A549 (cell line): ENCODE measurements at regions not wholly inside any gene's neighbourhood (a gene's known extent, or its start where the extent isn't known, plus 50 kb on each side); places are given as distances from the start of the nearest gene placed in this dataset.

Experiments used
- BHLHE40 ChIP-seq: IDR thresholded peaks from 2 replicates; pipeline ENCODE4 v1.6.1; 2012; ENCODE audit warnings: low read depth, low read length, inconsistent platforms
- CHD4 ChIP-seq: fragments of 200-600 bp; sonication (generic); IDR thresholded peaks from 2 replicates; pipeline ENCODE4 v1.6.1; 2016; ENCODE audit warnings: antibody characterized with exemption, mild to moderate bottlenecking, borderline replicate concordance
- CTCF ChIP-seq: fragments of >200 bp; sonication (Bioruptor Twin); formaldehyde crosslinking; IDR thresholded peaks from 3 replicates; pipeline ENCODE4 v1.5.1; 2016
- EP300 ChIP-seq, 2 experiments: fragments of >200 bp; sonication (Bioruptor Twin); formaldehyde crosslinking; IDR thresholded peaks; 2 replicates in 1 of 2; 3 replicates in 1 of 2; pipeline ENCODE4 v1.6.1; 2016 to 2017
- FOSL2 ChIP-seq, 2 experiments: fragments of 450-650 bp in 1 of 2; fragments of >200 bp in 1 of 2; sonication (Bioruptor Twin) in 1 of 2; formaldehyde crosslinking; IDR thresholded peaks; 2 replicates each; pipeline versions ENCODE4 v1.5.0 to v1.6.1; 2016 to 2020; ENCODE audit warnings: mild to moderate bottlenecking in 1 of 2, moderate library complexity in 1 of 2
- JUN ChIP-seq, 2 experiments: fragments of >200 bp; sonication (Bioruptor Twin); formaldehyde crosslinking; IDR thresholded peaks; 2 replicates in 1 of 2; 3 replicates in 1 of 2; pipeline ENCODE4 v1.6.1; 2016 to 2017
- JUNB ChIP-seq: fragments of >200 bp; sonication (Bioruptor Twin); formaldehyde crosslinking; IDR thresholded peaks from 2 replicates; pipeline ENCODE4 v1.6.1; 2016
- MAFK ChIP-seq: fragments of 450-650 bp; IDR thresholded peaks from 2 replicates; pipeline ENCODE4 v1.6.1; 2014; ENCODE audit not compliant: partially characterized antibody
- MAX ChIP-seq: IDR thresholded peaks from 2 replicates; pipeline ENCODE4 v1.6.1; 2012
- POLR2A ChIP-seq: IDR thresholded peaks from 2 replicates; pipeline ENCODE4 v1.6.1; 2012; ENCODE audit warnings: mild to moderate bottlenecking, low read length
- USF2 ChIP-seq: fragments of 450-650 bp; IDR thresholded peaks from 2 replicates; pipeline ENCODE4 v1.6.1; 2014; ENCODE audit warnings: antibody characterized with exemption

- TF ChIP-seq USF2 (no peak), JUNB (no peak), CTCF (no peak), POLR2A (no peak), EP300 (IDR thresholded peaks at IDR 0.05) (no peak), CHD4 (no peak), MAX (no peak), MAFK (no peak), BHLHE40 (no peak), FOSL2 (IDR thresholded peaks at IDR 0.05) (no peak), FOSL2 (CRISPR knock-in tag; IDR thresholded peaks at IDR 0.05) (no peak), JUN (IDR thresholded peaks at IDR 0.05) (no peak)
Observed at GRCh38 chr21:15227919-15228318, 163.1 kb upstream of the NRIP1 start.
